ENCODE measurements at regions not wholly inside any gene's neighbourhood (a gene's known extent, or its start where the extent isn't known, plus 50 kb on each side); places are given as distances from the start of the nearest gene placed in this dataset.
"Not testable (repeated sequence)": the region's sequence is repeated elsewhere in the genome, so short reads cannot be mapped to it uniquely, and the experiment has no call there.

GRCh38 chr3:109804697-109805096 lies 467.4 kb upstream of the DPPA4 start:
- no peak for DNase-seq (ENCODE audit: low spot score)

- DNase-seq (ENCODE audit: low spot score) = peak; percentile 5
These were observed 469.6 kb upstream of the DPPA4 start for GRCh38 chr3:109806929-109807328.

GRCh38 chr3:109809513-109809912 lies 472.2 kb upstream of the DPPA4 start:
- DNase-seq (ENCODE audit: low spot score) = no peak

- DNase-seq (ENCODE audit: low spot score) = no peak
These were observed 480.7 kb upstream of the DPPA4 start for GRCh38 chr3:109818081-109818480.

DNA sequence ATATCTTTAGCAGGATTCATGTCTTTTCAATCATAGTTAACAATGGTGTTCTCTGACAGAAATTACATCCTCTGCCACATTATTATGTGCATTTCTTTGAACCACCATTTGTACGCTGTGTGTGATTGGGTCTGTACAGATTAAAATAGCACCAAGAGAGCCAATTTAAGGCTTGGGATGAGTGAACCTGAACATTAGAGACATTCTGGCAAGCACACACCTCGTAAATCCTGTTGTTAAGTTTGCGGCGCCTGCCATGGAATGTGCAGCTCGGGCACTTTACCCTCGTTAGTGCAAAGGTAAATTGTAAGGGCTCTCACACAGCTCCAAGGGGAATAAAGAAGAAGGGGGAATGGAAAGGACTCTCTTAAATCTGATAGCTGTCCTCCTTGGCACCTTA lies 482.4 kb upstream of the DPPA4 start:
- DNase-seq (ENCODE audit: low spot score) = no peak

- DNase-seq (ENCODE audit: low spot score) = no peak
These were observed 488.8 kb upstream of the DPPA4 start for GRCh38 chr3:109825971-109826810.

DNA sequence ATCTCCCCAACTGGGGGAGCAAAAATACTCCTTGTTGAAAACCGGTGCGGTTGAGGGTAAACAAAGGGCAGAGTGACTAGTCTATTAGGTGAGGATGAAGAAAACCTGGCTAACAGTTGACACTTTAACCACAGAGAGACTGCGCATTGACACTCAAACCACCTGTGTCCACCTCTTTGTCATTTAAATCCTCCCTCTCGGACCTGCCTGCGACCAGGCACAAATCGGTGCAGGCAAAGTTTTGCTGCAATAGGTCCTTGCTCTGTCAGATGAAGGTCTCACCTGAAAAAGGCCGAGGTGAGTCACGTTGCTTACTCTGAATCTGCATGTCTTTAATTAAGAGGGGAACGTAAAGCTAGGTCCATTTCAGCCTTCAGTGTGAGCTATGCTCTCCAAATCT lies 494.1 kb upstream of the DPPA4 start:
- DNase-seq (ENCODE audit: low spot score) = no peak

DNA sequence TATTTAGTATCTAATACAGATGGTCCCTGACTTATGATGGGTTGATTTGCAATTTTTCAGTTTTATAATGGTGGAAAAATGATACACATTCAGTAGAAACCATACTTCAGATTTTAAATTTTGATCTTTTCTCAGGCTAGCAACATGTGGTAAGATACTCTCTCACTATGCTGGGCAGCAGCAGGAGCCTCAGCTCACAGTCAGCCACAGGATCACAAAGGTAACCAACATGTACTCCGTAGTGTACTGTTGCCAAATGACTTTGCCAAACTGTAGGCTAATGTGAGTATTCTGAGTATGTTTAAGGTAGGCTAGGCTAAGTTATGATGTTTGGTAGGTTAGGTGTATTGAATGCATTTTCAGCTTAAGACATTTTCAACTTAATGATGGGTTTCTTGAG lies 498.6 kb upstream of the DPPA4 start:
- no peak for DNase-seq (ENCODE audit: low spot score)

GRCh38 chr3:109851854-109852253 lies 514.5 kb upstream of the DPPA4 start:
- no peak for DNase-seq (ENCODE audit: low spot score)

- DNase-seq (ENCODE audit: low spot score) = no peak
These were observed 514.9 kb upstream of the DPPA4 start for GRCh38 chr3:109852283-109852682.

DNA sequence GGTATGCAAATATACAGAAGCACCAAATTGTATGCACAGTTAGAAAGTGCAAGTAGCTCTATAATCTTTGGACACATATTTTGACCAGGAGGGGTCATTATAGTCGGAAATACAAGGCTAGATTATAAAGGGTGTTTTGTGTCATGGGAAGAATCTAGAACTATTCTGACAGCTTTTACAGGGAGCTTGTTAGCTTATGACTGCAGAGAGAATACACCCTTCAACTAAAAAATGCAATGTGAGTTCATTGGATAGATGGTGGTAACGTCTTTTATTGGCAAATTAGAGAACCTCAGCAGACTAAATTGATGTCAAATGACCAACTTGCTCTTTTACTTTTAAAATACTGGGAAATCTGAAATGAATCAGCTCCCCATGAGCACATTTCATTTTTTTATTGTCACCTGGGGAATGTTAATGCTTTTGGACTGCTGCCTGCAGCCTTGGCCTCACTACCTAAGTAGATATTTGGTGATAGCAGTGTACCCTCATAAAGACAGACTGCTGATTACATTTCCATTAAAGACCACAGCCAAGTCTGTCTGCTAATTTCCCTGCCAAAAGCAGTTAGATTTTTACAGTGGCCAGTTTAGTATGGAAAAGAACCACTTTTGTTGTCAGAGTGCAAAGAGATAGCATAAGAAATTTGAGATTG lies 515.9 kb upstream of the DPPA4 start:
- DNase-seq (ENCODE audit: low spot score) = no peak

DNA sequence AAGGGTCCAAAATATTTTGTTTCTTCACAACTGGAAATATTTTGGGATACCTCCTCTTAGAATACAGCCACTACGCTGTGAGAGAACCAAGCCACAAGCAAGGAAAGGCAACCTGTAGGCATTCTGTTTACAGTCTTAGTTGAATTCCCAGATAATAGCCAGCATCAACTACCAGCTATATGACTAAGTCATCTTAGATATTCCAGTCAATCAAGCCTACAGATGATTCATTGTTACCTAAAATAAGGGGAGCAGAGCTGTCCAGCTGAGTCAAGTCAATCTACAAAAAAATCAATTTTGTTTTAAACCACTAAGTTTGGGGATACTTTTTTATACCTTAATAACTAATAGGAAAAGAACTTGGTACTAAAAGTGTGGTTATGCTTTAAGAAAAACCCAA lies 526.4 kb upstream of the DPPA4 start:
- DNase-seq (ENCODE audit: low spot score) = no peak

GRCh38 chr3:109864452-109864851 lies 527.1 kb upstream of the DPPA4 start:
- DNase-seq (ENCODE audit: low spot score) = no peak

- no peak for DNase-seq (ENCODE audit: low spot score)
These were observed 532.2 kb upstream of the DPPA4 start for GRCh38 chr3:109869586-109869985.

DNA sequence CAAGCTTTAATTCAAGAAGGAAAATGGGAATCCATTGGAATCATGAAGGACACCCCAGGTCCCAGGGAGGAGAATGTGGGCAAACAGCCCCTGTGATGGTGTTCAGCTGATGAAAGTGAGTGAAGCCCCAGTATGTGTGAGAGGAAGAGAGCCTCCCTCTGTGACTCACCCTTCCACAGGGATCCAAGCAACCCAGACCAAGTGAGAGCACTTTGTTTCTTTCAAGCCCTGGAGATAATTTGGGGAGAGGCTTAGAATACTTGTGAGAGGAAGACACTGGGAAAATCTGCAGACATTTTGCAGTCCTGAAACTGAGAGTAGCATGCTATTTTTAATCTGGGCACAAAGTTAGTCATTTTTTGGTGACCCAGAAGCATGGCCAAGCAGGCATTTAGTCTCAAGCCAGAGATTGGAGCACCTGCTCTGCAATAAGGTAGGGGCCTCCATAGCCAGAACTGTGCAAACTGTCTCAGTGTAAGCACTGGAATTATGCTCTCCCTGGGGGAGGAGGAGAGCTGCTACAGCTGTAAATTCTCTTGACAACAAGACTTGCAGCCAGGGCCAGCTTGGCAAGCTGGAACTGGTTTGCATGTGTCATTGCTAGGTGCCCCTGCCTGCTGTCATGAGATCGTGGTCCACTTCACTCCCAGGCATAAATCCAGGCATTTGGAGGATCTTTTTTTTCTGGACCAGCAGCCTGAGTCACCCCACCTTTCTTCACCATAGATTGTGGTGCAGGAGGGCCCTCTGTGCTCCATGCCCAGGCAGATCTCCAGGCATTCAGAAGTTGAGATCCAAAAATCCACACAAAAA lies 537.8 kb upstream of the DPPA4 start:
- DNase-seq (ENCODE audit: low spot score) = no peak

DNA sequence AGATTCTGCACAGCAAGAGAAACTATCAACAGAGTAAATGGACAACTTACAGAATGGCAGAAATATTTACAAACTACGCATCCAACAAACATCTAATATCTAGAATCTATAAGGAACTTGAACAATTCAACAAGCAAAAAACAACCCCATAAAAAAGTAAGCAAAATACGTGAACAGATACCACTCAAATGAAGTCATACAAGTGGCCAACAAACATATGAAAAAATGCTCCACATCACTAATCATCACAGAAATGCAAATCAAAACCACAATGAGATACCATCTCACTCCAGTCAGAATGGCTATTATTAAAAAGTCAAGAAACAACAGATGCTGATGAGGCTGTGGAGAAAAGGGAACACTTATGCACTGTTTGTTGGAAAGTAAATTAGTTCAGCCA lies 540.3 kb upstream of the DPPA4 start:
- not testable (repeated sequence) for DNase-seq (ENCODE audit: low spot score)

GRCh38 chr3:109882144-109882543 lies 544.8 kb upstream of the DPPA4 start:
- DNase-seq (ENCODE audit: low spot score) = no peak

DNA sequence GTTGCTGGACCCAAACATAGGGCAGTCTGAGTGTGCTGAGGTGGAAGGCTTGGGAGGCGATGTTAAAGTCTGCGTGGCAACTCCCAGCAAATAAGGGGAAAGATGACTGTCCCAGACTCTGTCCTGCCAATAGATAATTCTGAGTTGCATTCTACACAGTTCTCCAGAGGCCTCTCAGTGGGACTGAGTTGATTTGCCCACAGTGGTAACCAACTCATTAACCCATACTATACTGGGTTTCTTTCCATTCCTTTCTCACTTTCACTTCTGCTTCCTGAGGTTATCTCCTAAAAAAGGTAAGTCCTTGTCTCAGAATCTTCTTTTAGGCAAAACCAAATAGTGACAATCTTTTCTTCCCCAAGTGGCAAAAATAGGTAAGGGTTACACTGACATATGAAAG lies 549.9 kb upstream of the DPPA4 start:
- no peak for DNase-seq (ENCODE audit: low spot score)

DNA sequence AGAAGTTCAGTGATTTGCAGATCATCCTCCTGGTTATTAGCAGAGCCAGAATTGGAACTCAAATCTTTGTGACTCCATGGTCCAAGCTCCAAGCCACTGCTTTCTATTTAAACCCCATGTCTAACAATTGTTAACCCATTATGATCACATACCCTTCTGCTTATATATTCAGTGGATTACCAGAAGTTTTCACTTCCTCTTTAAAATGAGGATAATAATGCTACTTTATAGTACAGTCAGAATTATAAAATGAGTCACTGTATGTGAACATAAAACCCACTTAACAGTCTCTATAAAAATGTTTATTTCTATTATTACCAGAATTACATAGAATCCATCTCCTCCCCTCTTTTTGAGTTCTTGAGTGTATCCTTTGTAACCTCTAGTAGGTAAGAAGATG lies 550.7 kb upstream of the DPPA4 start:
- DNase-seq (ENCODE audit: low spot score) = no peak

- no peak for DNase-seq (ENCODE audit: low spot score)
These were observed 560.4 kb upstream of the DPPA4 start for GRCh38 chr3:109897734-109898133.

DNA sequence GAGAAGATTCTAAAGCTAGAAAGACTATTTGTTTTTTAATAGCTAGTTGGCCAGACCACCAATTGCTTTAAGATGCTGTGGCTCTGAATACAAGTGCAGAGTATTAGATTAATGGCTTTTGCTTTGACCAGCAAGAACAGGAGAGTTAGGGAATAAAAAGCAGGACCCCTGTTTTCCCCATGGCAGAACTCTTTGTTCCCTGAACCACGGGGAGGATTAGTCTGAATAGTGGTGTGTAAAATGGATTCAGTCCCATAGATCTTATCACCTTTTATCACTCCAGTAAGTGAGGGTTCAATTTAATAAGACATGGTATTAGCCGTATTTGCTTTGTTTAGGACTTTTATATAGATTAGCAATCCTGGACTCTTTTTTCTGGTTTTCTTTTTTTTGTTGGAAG lies 562.6 kb upstream of the DPPA4 start:
- no peak for DNase-seq (ENCODE audit: low spot score)

GRCh38 chr3:109900783-109901182 lies 563.4 kb upstream of the DPPA4 start:
- no peak for DNase-seq (ENCODE audit: low spot score)

DNA sequence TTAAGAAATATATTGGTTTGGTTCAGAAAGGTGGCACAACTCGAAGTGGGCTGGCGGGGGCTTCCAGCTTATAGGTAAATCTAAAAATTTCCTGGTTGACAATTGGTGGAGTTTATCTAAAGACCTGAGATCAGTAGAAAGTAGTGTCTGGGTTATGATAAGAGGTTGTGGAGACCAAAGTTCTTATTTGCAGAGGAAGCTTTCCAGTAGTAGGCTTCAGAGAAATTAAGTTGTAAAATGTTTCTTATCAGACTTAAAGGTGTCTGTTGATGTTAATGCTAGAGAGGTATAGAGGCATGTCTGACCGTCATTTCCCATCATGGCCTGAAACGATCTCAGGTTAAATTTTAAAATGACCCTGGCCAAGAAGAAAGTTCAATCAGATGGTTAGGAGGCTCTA lies 565.2 kb upstream of the DPPA4 start:
- no peak for DNase-seq (ENCODE audit: low spot score)

Measured in AG08395 (cell line).